Erythroblast (primary cell): ENCODE measurements at regions not wholly inside any gene's neighbourhood (a gene's known extent, or its start where the extent isn't known, plus 50 kb on each side); places are given as distances from the start of the nearest gene placed in this dataset.

ENCODE experiments used
- GATA1 ChIP-seq: IDR thresholded peaks from 2 replicates; pipeline ENCODE4 v1.6.1; 2011; ENCODE audit warnings: low read depth, mild to moderate bottlenecking, control low read depth, low read length, moderate library complexity
- POLR2A ChIP-seq: IDR thresholded peaks from 2 replicates; pipeline ENCODE4 v1.6.1; 2011; ENCODE audit warnings: mild to moderate bottlenecking, low read length

- TF ChIP-seq POLR2A (no peak), GATA1 (no peak)
Measured at GRCh38 chr2:22967756-22968155, 417.2 kb upstream of the KLHL29 start.
